B cell (primary cell): ENCODE measurements at regions not wholly inside any gene's neighbourhood (a gene's known extent, or its start where the extent isn't known, plus 50 kb on each side); places are given as distances from the start of the nearest gene placed in this dataset.

Source experiments
- CTCF ChIP-seq: fragments of 200-600 bp; IDR thresholded peaks from one replicate; pipeline ENCODE4 v1.8.0; 2022; ENCODE audit warnings: antibody characterized with exemption, mild to moderate bottlenecking
- EZH2 ChIP-seq: IDR thresholded peaks from 2 replicates; pipeline ENCODE4 v1.6.1; 2012; ENCODE audit warnings: borderline replicate concordance, low read depth, mild to moderate bottlenecking, moderate library complexity, low read length; ENCODE audit not compliant: insufficient read depth, poor library complexity, severe bottlenecking

- no peak for TF ChIP-seq CTCF
- TF ChIP-seq EZH2 = no peak
Observed at GRCh38 chr1:4452701-4453100, 201.7 kb upstream of the AJAP1 start.
